Ishikawa (cell line): ENCODE measurements at regions not wholly inside any gene's neighbourhood (a gene's known extent, or its start where the extent isn't known, plus 50 kb on each side); places are given as distances from the start of the nearest gene placed in this dataset.

Experiments used
- CEBPB ChIP-seq: IDR thresholded peaks from 2 replicates; pipeline ENCODE4 v1.6.1; 2012
- CREB1 ChIP-seq: IDR thresholded peaks from 2 replicates; pipeline ENCODE4 v1.6.1; 2012; ENCODE audit warnings: low read depth
- EGR1 ChIP-seq: IDR thresholded peaks from 2 replicates; pipeline ENCODE4 v1.6.1; 2012
- EP300 ChIP-seq: IDR thresholded peaks from 2 replicates; pipeline ENCODE4 v1.6.1; 2012; ENCODE audit warnings: borderline replicate concordance
- FOXM1 ChIP-seq: IDR thresholded peaks from 2 replicates; pipeline ENCODE4 v1.6.1; 2012; ENCODE audit warnings: low read depth, borderline replicate concordance
- NFIC ChIP-seq: IDR thresholded peaks from 2 replicates; pipeline ENCODE4 v1.6.1; 2012
- RAD21 ChIP-seq: IDR thresholded peaks from 2 replicates; pipeline ENCODE4 v1.6.1; 2012; ENCODE audit warnings: low read depth
- REST ChIP-seq: IDR thresholded peaks from 2 replicates; pipeline ENCODE4 v1.6.1; 2012; ENCODE audit warnings: low read depth, mild to moderate bottlenecking
- TAF1 ChIP-seq: IDR thresholded peaks from 2 replicates; pipeline ENCODE4 v1.6.1; 2012; ENCODE audit warnings: low read depth, mild to moderate bottlenecking
- TCF12 ChIP-seq: IDR thresholded peaks from 2 replicates; pipeline ENCODE4 v1.6.1; 2012; ENCODE audit warnings: low read depth
- TEAD4 ChIP-seq: IDR thresholded peaks from 2 replicates; pipeline ENCODE4 v1.6.1; 2012
- USF1 ChIP-seq: IDR thresholded peaks from 2 replicates; pipeline ENCODE4 v1.6.1; 2012
- YY1 ChIP-seq: IDR thresholded peaks from 2 replicates; pipeline ENCODE4 v1.6.1; 2012; ENCODE audit warnings: low read depth
- ZBTB7A ChIP-seq: IDR thresholded peaks from 2 replicates; pipeline ENCODE4 v1.6.1; 2012; ENCODE audit warnings: low read depth
- TF ChIP-seq, protein P1 (sequence below): IDR thresholded peaks from 2 replicates; pipeline ENCODE4 v1.6.1; 2012

- no peak for TF ChIP-seq EP300
- TF ChIP-seq CEBPB: no peak
- TF ChIP-seq CREB1: no peak
- TF ChIP-seq, protein P1, sequence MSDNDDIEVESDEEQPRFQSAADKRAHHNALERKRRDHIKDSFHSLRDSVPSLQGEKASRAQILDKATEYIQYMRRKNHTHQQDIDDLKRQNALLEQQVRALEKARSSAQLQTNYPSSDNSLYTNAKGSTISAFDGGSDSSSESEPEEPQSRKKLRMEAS: no peak
- no peak for TF ChIP-seq FOXM1
- no peak for TF ChIP-seq EGR1
- TF ChIP-seq NFIC: no peak
- no peak for TF ChIP-seq RAD21
- TF ChIP-seq TCF12: no peak
- no peak for TF ChIP-seq USF1
Observed at GRCh38 chr2:205880048-205880447, 197.7 kb downstream of the NRP2 start.

DNA sequence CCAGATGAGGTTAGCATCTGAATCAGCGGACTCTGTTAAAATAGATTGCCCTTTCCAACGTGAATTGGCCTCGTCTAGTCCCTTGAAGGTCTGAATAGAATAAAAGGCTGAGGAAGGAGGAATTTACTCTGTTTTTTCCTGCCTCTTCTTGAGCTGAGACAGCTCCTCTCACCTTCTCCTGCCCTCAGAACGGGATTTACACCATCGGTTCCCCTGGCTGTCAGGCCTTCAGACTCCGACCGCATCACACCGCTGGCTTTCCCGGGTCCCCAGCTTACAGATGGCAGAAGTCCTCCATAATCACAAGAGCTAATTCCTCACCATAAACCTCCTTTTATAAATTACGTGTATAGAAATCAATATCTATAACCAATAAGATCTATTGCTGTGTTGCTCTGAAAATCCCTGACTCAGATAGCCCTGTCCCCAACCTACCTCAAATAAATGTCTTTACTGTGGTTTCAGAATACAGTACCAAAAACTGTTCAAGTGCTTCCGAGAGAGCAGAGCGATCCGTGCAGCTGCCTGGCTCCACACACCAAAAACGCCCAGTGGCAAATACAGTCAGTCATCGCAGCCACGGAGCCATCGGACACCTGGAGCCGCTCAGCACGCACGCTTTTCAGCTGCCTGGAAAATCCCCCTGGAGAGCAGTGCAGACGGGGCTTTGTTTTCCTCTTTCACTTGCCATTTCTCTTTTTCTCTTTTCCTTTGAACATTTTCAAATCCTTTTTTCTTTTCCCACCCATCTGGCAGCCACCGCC is 196.9 kb downstream of the NRP2 start:
- no peak for TF ChIP-seq USF1

DNA sequence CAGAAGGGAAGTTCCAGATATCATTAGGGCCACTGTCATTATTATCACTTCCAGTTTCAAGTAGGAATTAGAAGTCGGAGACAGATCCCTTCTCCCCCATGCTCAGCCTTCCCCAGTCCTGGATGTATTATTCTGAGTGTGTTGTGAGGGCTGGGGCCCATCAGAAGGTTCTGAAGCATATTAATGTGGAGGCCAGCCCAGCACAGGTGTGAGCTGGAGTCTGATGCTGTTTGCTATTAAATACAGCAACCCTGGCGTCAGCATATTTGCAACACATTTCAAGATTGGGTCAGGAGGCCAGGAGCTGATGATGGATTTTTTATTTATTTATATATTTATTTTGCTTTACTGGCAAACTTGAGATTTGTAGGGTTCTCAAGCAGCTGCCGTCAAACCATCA is 195.2 kb downstream of the NRP2 start:
- TF ChIP-seq CREB1 (no peak), USF1 (no peak)
- TF ChIP-seq, protein P1: no peak

DNA sequence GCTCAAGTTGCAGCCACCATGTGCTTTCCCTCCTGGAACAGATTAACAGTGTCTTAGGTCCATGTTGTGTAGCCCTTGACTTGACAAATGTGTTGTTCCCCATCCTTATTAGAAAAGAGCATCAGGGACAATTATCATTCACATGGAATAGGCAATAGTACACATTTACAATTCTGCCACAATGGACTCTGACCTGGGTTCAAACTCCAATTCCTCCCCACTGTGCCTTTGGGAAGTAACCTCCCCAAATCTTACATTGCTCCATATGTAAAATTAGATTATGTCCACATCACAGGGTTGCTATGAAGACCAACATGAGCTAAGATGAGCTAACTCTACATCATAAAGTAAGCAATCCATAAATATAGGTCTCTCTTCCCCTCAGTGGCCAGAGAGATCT is 193.8 kb downstream of the NRP2 start:
- TF ChIP-seq EP300 (no peak), ZBTB7A (no peak), TAF1 (no peak), USF1 (no peak)

DNA sequence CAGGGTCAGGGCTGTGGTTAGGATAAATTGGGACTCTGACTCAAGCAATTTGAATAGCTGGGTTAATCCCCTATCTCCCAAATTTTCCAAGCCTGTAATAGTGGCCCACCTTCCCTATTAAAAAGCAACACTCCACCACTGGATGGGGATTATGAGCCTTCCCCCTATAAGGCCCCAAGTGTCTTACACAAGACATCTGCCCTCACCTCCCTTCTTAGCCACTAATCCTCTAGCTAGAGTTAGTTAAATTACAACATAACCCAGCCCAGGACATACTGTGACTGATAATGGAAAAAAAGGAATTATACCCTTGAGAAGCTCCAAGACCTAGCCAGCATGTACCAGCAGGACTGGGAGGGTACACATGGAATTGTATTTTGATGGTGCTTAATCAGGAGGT is 190.4 kb downstream of the NRP2 start:
- TF ChIP-seq FOXM1: no peak
- no peak for TF ChIP-seq TEAD4
- TF ChIP-seq EP300: no peak
- TF ChIP-seq TCF12: no peak
- TF ChIP-seq REST: no peak
- TF ChIP-seq, protein P1: no peak

DNA sequence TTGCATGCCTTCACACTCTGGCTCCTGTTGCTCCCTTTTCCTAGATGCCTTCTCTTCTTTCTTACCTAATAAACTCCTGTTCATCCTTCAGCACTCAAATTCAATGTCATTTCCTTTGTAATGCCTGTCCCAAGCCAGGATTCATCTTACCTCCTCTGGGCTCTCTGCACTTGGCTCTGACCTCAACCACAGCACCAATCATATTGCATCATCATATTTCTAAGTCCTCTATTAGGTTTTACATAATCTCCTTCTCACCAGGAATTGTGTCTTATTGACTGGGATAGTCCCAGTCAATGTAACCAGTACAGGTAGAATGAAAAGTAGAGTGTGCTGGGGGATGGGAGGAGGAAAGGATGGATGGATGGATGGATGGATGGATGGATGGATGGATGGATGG is 187.1 kb downstream of the NRP2 start:
- TF ChIP-seq EGR1 (no peak), NFIC (no peak), ZBTB7A (no peak), TEAD4 (no peak), REST (no peak), FOXM1 (no peak), EP300 (no peak), CREB1 (no peak), TAF1 (no peak), YY1 (no peak), USF1 (no peak), TCF12 (no peak), CEBPB (no peak), RAD21 (no peak)
- TF ChIP-seq, protein P1: no peak
